NB4 (cell line): ENCODE measurements at regions not wholly inside any gene's neighbourhood (a gene's known extent, or its start where the extent isn't known, plus 50 kb on each side); places are given as distances from the start of the nearest gene placed in this dataset.

Source experiments
- CTCF ChIP-seq: IDR thresholded peaks from one replicate; pipeline ENCODE4 v1.5.1; 2012; ENCODE audit warnings: low read depth, low read length
- MAX ChIP-seq: IDR thresholded peaks from 2 replicates; pipeline ENCODE4 v1.6.1; 2011; ENCODE audit warnings: low read depth, low read length

- TF ChIP-seq CTCF (no peak), MAX (no peak)
Observed at GRCh38 chr6:77097940-77098339, 365.4 kb downstream of the HTR1B start.
